NCI-H1694 (cell line): ENCODE measurements at regions not wholly inside any gene's neighbourhood (a gene's known extent, or its start where the extent isn't known, plus 50 kb on each side); places are given as distances from the start of the nearest gene placed in this dataset.
A peak's percentile ranks its signal among the peaks of the same experiment; 100 is the strongest.

Experiments
- DNase-seq: peaks from one replicate; lab custom pipeline; 2025; lab: John Stamatoyannopoulos, UW

GRCh38 chr2:121860758-121861227, 105.3 kb downstream of the TSN start:
- no peak for DNase-seq

DNA sequence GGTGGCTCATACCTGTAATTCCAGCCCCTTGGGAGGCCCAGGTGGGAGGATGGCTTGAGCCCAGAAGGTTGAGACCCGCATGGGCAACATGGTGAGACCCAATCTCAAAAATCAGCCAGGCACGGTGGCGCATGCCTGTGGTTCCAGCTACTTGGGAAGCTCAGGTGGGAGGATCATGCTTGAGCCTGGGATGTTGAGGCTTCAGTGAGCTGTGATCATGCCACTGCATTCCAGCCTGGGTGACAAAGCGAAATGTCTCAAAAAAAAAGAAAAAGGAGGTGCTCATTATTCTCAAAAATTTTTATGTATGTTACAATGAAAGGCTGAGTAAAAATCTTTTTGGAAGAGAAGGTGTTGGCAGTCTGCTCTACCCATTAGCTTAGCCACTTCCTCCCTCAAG, 106.8 kb downstream of the TSN start:
- DNase-seq, result no peak

DNA sequence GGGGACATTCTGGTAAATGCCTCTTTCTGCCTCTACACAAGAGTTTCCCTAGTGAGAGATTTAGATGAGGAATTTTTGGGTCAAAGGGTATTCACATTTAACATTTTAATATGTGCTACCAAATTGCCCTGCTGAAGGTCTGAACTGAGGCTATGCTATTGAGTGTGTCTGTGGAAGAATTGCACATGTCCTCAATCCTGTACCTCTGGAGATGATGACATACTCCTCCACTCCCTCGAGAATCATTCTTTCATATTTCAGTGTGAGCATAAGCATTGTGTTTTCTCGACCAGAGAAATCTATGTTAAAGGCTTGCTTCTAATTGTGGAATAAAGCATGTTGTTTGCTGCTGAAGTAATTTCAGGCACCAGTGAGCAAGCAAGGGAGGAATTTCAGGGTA, 110.5 kb downstream of the TSN start:
- DNase-seq, result no peak

- no peak for DNase-seq
These were observed 111.3 kb downstream of the TSN start for GRCh38 chr2:121866789-121867188.

- DNase-seq, result peak; percentile 25
These were observed 113.2 kb downstream of the TSN start for GRCh38 chr2:121868652-121869051.

GRCh38 chr2:121869363-121869762, 113.9 kb downstream of the TSN start:
- no peak for DNase-seq

DNA sequence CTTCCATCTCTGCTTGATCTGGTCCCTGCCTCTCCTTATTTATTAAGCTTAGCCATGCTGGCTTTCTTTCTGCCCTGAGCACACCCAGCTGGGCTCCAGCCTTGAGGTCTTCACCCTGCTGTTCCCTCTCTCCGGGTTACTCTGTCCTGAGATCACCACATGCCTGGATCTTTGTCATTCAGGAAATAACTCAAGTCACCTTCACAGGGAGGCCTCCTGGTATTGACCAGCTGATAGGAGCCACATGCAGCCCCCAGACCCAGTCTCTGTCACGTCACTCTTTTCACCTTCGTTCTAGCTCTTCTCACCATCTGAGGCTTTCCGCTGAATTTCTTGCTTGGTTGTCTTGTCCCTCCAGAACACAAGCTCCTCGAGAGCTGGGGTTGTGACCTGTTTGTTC, 114.4 kb downstream of the TSN start:
- DNase-seq, result no peak

- DNase-seq, result no peak
These were observed 117.2 kb downstream of the TSN start for GRCh38 chr2:121872651-121873050.

GRCh38 chr2:121873864-121874263, 118.4 kb downstream of the TSN start:
- DNase-seq, result no peak

GRCh38 chr2:121875585-121876185, 120.2 kb downstream of the TSN start:
- DNase-seq, result no peak

GRCh38 chr2:121877366-121877765, 121.9 kb downstream of the TSN start:
- no peak for DNase-seq

- DNase-seq, result no peak
These were observed 124.8 kb downstream of the TSN start for GRCh38 chr2:121880283-121880682.

GRCh38 chr2:121881038-121881437, 125.6 kb downstream of the TSN start:
- DNase-seq, result no peak

DNA sequence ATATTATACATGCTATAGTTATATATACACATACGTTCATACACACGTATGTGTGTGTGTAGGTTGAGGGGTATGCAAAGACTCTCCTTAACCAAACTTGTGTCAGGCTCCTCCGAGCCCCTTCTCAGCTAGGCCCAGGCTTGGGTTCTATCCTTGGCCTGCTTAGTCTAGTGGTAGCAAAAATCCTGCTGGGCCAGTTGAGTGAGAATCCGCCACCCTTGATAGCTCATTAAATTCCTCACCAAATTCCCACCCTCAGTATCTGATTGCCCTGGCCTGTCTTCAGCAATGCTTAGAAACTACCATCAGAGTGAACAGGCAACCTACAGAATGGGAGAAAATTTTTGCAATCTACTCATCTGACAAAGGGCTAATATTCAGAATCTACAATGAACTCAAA, 126.5 kb downstream of the TSN start:
- no peak for DNase-seq

GRCh38 chr2:121884078-121884477, 128.6 kb downstream of the TSN start:
- DNase-seq, result no peak

GRCh38 chr2:121884511-121884921, 129.1 kb downstream of the TSN start:
- no peak for DNase-seq

DNA sequence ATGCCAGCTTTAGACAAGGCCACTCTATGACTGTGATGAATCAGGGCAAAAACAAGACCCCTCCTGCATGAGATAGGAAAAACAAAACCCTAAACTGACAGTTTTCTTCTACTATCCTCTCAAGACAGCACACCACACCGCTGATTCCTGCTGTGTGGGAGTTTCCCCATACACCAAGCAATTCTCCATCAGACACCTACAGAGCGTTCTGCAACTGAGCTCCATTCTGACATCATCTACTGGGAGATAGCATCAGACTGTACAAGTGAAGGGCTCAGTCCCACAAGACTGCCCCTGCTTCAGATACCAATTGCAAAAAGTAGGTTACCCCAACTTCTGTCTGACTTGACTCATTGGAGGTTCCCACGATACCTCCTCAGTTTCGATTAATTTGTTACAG, 130.6 kb downstream of the TSN start:
- no peak for DNase-seq

DNA sequence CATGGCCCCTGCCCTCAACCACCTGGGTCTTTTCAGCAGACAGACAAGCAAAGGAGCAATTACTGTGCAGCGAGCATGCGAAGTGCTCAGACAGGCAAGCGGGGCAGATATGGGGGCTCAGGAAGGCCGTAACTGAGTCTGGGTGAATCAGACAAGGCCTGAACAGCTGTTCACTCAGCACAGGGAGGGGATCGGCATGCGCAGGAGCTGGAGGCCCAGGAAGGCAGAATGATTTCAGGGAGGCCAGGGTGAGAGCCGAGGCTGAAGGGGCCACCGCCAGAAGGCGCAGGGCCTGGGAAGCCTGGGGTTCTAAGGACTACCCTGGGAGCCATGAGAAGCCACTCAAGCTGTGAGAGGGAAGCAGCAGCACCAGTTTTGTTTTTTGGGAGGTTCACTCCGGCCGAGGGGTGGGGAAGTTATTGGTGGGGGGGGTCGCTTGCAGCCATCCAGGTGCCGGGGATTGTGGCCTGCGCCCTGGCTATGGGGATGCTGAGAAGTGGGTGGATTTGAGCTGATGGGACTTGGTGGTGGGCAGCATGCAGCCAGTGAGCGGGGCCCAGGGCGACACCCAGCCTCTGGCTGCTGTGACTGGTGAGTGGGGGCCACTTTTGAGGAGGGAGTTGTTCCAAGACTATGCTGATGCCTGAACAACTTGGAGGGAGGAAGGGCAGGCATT, 132.2 kb downstream of the TSN start:
- no peak for DNase-seq

DNA sequence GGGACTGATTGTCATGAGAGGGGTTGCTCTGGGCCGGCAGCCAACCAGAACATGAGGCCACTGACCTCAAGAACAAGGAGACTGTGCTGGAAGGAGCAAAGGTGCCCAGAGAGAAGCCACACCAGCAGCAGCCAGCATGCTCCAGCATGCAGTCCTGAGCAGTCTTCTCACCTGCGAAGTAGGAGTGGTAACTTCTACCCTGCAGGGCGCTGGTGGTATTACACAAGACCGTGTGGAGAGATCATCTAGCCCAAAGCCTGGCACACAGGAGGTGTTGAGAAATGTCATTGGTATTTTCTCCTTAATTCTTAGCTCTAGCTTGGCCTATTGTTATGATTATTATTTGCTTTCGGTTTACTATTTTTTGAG, 132.7 kb downstream of the TSN start:
- DNase-seq, result no peak

DNA sequence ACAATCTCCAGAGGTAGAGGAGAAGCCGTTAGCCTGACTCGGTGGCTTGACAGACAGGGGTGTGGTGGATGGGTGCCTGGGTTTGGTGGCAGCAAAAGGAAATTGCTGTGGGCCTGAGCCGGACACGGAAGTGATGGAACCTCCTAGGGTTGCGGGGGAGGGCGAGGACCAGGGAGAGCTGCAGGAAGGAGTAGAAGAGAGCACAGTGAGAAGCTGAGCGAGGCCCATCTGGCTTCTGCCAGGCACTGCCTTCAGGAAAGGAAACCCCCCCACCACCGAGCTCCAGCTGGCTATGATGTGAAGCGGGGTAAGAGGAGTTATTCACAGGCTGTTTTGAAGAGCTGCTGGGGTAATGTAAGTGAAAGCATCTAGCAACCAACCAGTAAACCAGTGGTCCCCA, 134.6 kb downstream of the TSN start:
- DNase-seq, result peak; percentile 48

DNA sequence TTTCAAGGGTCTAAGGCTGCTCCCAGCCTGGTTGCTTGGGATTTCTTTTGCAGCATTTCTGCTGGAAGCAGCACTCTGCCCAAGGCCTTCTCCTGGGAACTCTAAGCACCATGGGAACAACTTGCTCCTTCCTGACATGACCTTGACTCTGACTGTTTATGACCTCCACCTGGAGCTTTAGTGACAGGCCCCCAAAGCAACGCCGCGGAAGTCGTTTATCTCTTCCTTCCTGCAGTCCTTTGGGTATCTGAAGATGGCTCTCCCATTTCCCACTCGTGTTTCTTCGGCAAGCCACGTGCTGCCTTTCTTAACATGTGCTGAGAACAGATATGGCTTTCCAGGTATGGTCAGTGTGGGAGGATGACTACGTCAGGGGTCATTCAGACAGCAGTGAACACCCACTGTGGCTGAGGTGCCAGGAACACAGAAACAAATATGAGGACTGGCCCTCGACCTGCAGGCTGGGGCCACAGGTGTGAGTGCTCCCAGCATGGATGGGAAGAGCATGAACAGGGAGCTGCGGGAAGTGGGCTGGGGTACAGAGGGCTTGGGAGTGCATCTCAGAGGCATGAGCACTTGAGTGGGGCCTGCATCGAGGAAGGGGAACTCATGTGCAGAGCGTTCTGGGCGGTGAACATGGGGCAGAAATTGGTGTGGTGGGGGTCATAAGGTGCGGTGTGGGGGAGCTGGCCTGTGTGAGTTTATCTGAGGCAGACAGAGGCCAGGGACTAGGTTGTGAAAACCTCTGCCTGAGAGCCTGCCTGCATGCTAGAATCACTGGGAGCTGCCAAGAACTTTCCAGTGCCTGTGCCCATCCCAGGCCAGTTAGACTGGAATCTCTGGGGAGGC, 140.5 kb downstream of the TSN start:
- no peak for DNase-seq

DNA sequence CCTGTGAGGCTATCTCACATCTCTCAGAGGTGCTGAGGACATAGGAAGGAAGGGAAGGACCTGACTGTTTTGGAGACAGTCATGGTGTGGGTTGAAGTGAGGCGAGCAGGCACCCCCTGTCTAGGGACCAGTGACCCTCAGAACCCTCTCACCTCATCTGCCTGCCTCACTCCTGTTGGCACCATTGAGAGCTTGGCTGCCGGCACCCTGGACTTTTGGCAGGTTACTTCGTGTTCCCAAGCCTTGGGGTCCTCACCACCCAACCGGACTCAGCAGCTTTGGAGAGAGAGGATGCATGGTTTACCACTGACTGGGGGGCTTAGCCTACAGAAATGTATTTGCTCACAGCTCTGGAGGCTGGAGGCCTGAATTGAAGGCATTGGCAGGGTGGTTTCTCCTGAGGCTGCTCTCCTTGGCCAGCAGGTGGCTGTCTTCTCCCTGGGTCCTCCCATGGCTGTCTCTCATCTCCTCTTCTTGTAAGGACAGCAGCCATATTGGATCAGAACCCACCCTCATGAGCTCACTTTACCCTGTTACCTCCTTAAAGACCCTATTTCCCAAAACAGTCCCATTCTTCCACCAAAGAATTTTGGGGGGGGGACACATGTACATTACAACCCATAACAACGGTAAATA, 142.0 kb downstream of the TSN start:
- DNase-seq, result peak; percentile 23

GRCh38 chr2:121898483-121898882, 143.0 kb downstream of the TSN start:
- no peak for DNase-seq
